ENCODE measurements at regions not wholly inside any gene's neighbourhood (a gene's known extent, or its start where the extent isn't known, plus 50 kb on each side); places are given as distances from the start of the nearest gene placed in this dataset.

- no peaks in the 10 kb centered on the region for H3K9me3 Mint-ChIP-seq
- TF ChIP-seq CTCF (IDR thresholded peaks at IDR 0.05; ENCODE audit: unreplicated experiment in 3 of 3), result no peak
- no peaks in the 10 kb centered on the region for H3K4me1 Mint-ChIP-seq
- no peak overlapping the region for H3K27ac Mint-ChIP-seq
- H3K4me3 Mint-ChIP-seq, result no peak overlapping the region
- no peaks in the 10 kb centered on the region for H3K36me3 Mint-ChIP-seq (ENCODE audit: low read depth)
- no peaks in the 10 kb centered on the region for H3K27me3 Mint-ChIP-seq (ENCODE audit: low read depth)
These were observed 829.9 kb downstream of the NCAM2 start for GRCh38 chr21:21828130-21828529.

- TF ChIP-seq CTCF (IDR thresholded peaks at IDR 0.05; ENCODE audit: unreplicated experiment in 3 of 3), result no peak
- no peaks in the 10 kb centered on the region for H3K27me3 Mint-ChIP-seq (ENCODE audit: low read depth)
- no peaks in the 10 kb centered on the region for H3K36me3 Mint-ChIP-seq (ENCODE audit: low read depth)
- H3K9me3 Mint-ChIP-seq, result no peaks in the 10 kb centered on the region
- H3K4me3 Mint-ChIP-seq, result no peak overlapping the region
- H3K27ac Mint-ChIP-seq, result no peak overlapping the region
- H3K4me1 Mint-ChIP-seq, result no peaks in the 10 kb centered on the region
These were observed 832.8 kb downstream of the NCAM2 start for GRCh38 chr21:21831036-21831435.

- no peaks in the 10 kb centered on the region for H3K9me3 Mint-ChIP-seq
- TF ChIP-seq CTCF (IDR thresholded peaks at IDR 0.05; ENCODE audit: unreplicated experiment in 3 of 3), result no peak
These were observed 847.7 kb downstream of the NCAM2 start for GRCh38 chr21:21845901-21846300.

GRCh38 chr21:21851205-21851604, 853.0 kb downstream of the NCAM2 start:
- no peaks in the 10 kb centered on the region for H3K4me1 Mint-ChIP-seq
- no peak overlapping the region for H3K4me3 Mint-ChIP-seq
- no peaks in the 10 kb centered on the region for H3K36me3 Mint-ChIP-seq (ENCODE audit: low read depth)
- TF ChIP-seq CTCF (IDR thresholded peaks at IDR 0.05; ENCODE audit: unreplicated experiment in 3 of 3), result no peak
- H3K27ac Mint-ChIP-seq, result no peak overlapping the region
- no peaks in the 10 kb centered on the region for H3K27me3 Mint-ChIP-seq (ENCODE audit: low read depth)
- peaks cover 9% of the 10 kb centered on the region for H3K9me3 Mint-ChIP-seq

More at GRCh38 chr21:21845901-21846300, 847.7 kb downstream of the NCAM2 start:
- no peaks in the 10 kb centered on the region for H3K36me3 Mint-ChIP-seq (ENCODE audit: low read depth)
- H3K27ac Mint-ChIP-seq, result no peak overlapping the region
- H3K27me3 Mint-ChIP-seq (ENCODE audit: low read depth), result no peaks in the 10 kb centered on the region
- H3K4me3 Mint-ChIP-seq, result no peak overlapping the region
- H3K4me1 Mint-ChIP-seq, result no peaks in the 10 kb centered on the region

- H3K9me3 Mint-ChIP-seq, result peaks cover 9% of the 10 kb centered on the region
- no peak for TF ChIP-seq CTCF (IDR thresholded peaks at IDR 0.05; ENCODE audit: unreplicated experiment in 3 of 3)
- no peak overlapping the region for H3K4me3 Mint-ChIP-seq
- no peak overlapping the region for H3K27ac Mint-ChIP-seq
- no peaks in the 10 kb centered on the region for H3K36me3 Mint-ChIP-seq (ENCODE audit: low read depth)
- H3K4me1 Mint-ChIP-seq, result no peaks in the 10 kb centered on the region
- H3K27me3 Mint-ChIP-seq (ENCODE audit: low read depth), result no peaks in the 10 kb centered on the region
These were observed 853.4 kb downstream of the NCAM2 start for GRCh38 chr21:21851657-21852056.

- no peak for TF ChIP-seq CTCF (IDR thresholded peaks at IDR 0.05; ENCODE audit: unreplicated experiment in 3 of 3)
- H3K27ac Mint-ChIP-seq, result no peak overlapping the region
- no peak overlapping the region for H3K4me3 Mint-ChIP-seq
- no peaks in the 10 kb centered on the region for H3K4me1 Mint-ChIP-seq
- no peaks in the 10 kb centered on the region for H3K36me3 Mint-ChIP-seq (ENCODE audit: low read depth)
- H3K9me3 Mint-ChIP-seq, result peaks cover 7% of the 10 kb centered on the region
- H3K27me3 Mint-ChIP-seq (ENCODE audit: low read depth), result no peaks in the 10 kb centered on the region
These were observed 860.5 kb downstream of the NCAM2 start for GRCh38 chr21:21858502-21859334.
